ENCODE measurements at regions not wholly inside any gene's neighbourhood (a gene's known extent, or its start where the extent isn't known, plus 50 kb on each side); places are given as distances from the start of the nearest gene placed in this dataset.
"Not testable (repeated sequence)": the region's sequence is repeated elsewhere in the genome, so short reads cannot be mapped to it uniquely, and the experiment has no call there.

GRCh38 chr4:55253948-55254593 lies 92.0 kb upstream of the SRD5A3 start:
- no peak for DNase-seq

- DNase-seq = no peak
Observed at GRCh38 chr4:55255179-55255578, 90.9 kb upstream of the SRD5A3 start.

GRCh38 chr4:55256787-55257186 lies 89.3 kb upstream of the SRD5A3 start:
- DNase-seq = no peak

- DNase-seq = no peak
Observed at GRCh38 chr4:55258152-55258865, 87.7 kb upstream of the SRD5A3 start.

- no peak for DNase-seq
Observed at GRCh38 chr4:55259294-55259693, 86.7 kb upstream of the SRD5A3 start.

GRCh38 chr4:55269470-55269869 lies 76.6 kb upstream of the SRD5A3 start:
- no peak for DNase-seq

GRCh38 chr4:55269995-55270394 lies 76.0 kb upstream of the SRD5A3 start:
- DNase-seq = no peak

- no peak for DNase-seq
Observed at GRCh38 chr4:55270481-55270880, 75.6 kb upstream of the SRD5A3 start.

GRCh38 chr4:55272102-55272501 lies 73.9 kb upstream of the SRD5A3 start:
- DNase-seq = no peak

- peak; percentile 76 to 83 for DNase-seq
Observed at GRCh38 chr4:55272589-55272988, 73.5 kb upstream of the SRD5A3 start.

GRCh38 chr4:55277011-55277410 lies 69.0 kb upstream of the SRD5A3 start:
- no peak for DNase-seq

- DNase-seq = no peak
Observed at GRCh38 chr4:55278316-55278715, 67.7 kb upstream of the SRD5A3 start.

- DNase-seq = not testable (repeated sequence)
Observed at GRCh38 chr4:55280474-55280873, 65.6 kb upstream of the SRD5A3 start.

GRCh38 chr4:55281118-55281683 lies 64.8 kb upstream of the SRD5A3 start:
- DNase-seq = not testable (repeated sequence)

- no peak for DNase-seq
Observed at GRCh38 chr4:55284331-55284730, 61.7 kb upstream of the SRD5A3 start.

- no peak for DNase-seq
Observed at GRCh38 chr4:55291227-55291640, 54.8 kb upstream of the SRD5A3 start.

GRCh38 chr4:55296096-55296495 lies 49.9 kb upstream of the SRD5A3 start:
- DNase-seq = no peak

All from NCI-H526 (cell line).